Raji (cell line): ENCODE measurements at regions not wholly inside any gene's neighbourhood (a gene's known extent, or its start where the extent isn't known, plus 50 kb on each side); places are given as distances from the start of the nearest gene placed in this dataset.

ENCODE experiments used
- POLR2A ChIP-seq: IDR thresholded peaks from 2 replicates; pipeline ENCODE4 v1.6.1; 2011; ENCODE audit warnings: low read depth, low read length, control low read depth; ENCODE audit not compliant: insufficient read depth

- TF ChIP-seq POLR2A: no peak
These were observed 183.2 kb upstream of the GSE1 start for GRCh38 chr16:85429776-85430522.

GRCh38 chr16:85430523-85431421 lies 182.3 kb upstream of the GSE1 start:
- TF ChIP-seq POLR2A: no peak

GRCh38 chr16:85431431-85432124 lies 181.5 kb upstream of the GSE1 start:
- no peak for TF ChIP-seq POLR2A

- TF ChIP-seq POLR2A: no peak
These were observed 180.5 kb upstream of the GSE1 start for GRCh38 chr16:85432606-85433005.

GRCh38 chr16:85433477-85433876 lies 179.6 kb upstream of the GSE1 start:
- TF ChIP-seq POLR2A: no peak

GRCh38 chr16:85435286-85435685 lies 177.8 kb upstream of the GSE1 start:
- TF ChIP-seq POLR2A: no peak

- no peak for TF ChIP-seq POLR2A
These were observed 177.4 kb upstream of the GSE1 start for GRCh38 chr16:85435700-85436099.

GRCh38 chr16:85436207-85436606 lies 176.9 kb upstream of the GSE1 start:
- TF ChIP-seq POLR2A: no peak

GRCh38 chr16:85436636-85437165 lies 176.4 kb upstream of the GSE1 start:
- TF ChIP-seq POLR2A: no peak

GRCh38 chr16:85437166-85438052 lies 175.7 kb upstream of the GSE1 start:
- no peak for TF ChIP-seq POLR2A

GRCh38 chr16:85438981-85439685 lies 174.0 kb upstream of the GSE1 start:
- TF ChIP-seq POLR2A: no peak

GRCh38 chr16:85440744-85441143 lies 172.4 kb upstream of the GSE1 start:
- no peak for TF ChIP-seq POLR2A

- TF ChIP-seq POLR2A: no peak
These were observed 171.8 kb upstream of the GSE1 start for GRCh38 chr16:85441189-85441889.
